MM.1S (cell line): ENCODE measurements at regions not wholly inside any gene's neighbourhood (a gene's known extent, or its start where the extent isn't known, plus 50 kb on each side); places are given as distances from the start of the nearest gene placed in this dataset.

Experiments
- DNase-seq: peaks from one replicate; pipeline ENCODE4 v3.0.0-alpha.2; 2015
- H2AFZ ChIP-seq: fragments of 300-600 bp; sonication (generic); 2 replicates; pipeline ENCODE4 v1.6.0; 2016; ENCODE audit warnings: antibody characterized with exemption, low read length
- H3F3A ChIP-seq: fragments of 300-600 bp; sonication (generic); 2 replicates; pipeline ENCODE4 v1.6.1; 2016; ENCODE audit warnings: mild to moderate bottlenecking, antibody characterized with exemption, low read length, moderate library complexity, mixed read lengths; ENCODE audit not compliant: insufficient read depth
- H3K27ac ChIP-seq: fragments of 300-600 bp; sonication (generic); 2 replicates; pipeline ENCODE4 v1.5.1; 2016; ENCODE audit warnings: mild to moderate bottlenecking, low read length
- H3K27me3 ChIP-seq: fragments of 300-600 bp; sonication (generic); replicated peaks from 2 replicates; pipeline ENCODE4 v1.6.0; 2016; ENCODE audit warnings: low read length; ENCODE audit not compliant: insufficient read depth
- H3K36me3 ChIP-seq: fragments of 300-600 bp; sonication (generic); replicated peaks from 2 replicates; pipeline ENCODE4 v1.6.1; 2016; ENCODE audit warnings: mild to moderate bottlenecking, low read length, mixed read lengths; ENCODE audit not compliant: insufficient read depth
- H3K4me1 ChIP-seq: fragments of 300-600 bp; sonication (generic); 2 replicates; pipeline ENCODE4 v1.6.1; 2016; ENCODE audit warnings: low read length, mixed read lengths
- H3K4me2 ChIP-seq: fragments of 300-600 bp; sonication (generic); 2 replicates; pipeline ENCODE4 v1.6.0; 2016; ENCODE audit warnings: low read depth, low read length
- H3K4me3 ChIP-seq: fragments of 300-600 bp; sonication (generic); 2 replicates; pipeline ENCODE4 v1.5.1; 2016; ENCODE audit warnings: low read length, mixed read lengths
- H3K79me2 ChIP-seq: fragments of 300-600 bp; sonication (generic); 2 replicates; pipeline ENCODE4 v1.6.1; 2016; ENCODE audit warnings: mixed run types, low read length, mixed read lengths
- H3K9ac ChIP-seq: fragments of 300-600 bp; sonication (generic); 2 replicates; pipeline ENCODE4 v1.6.1; 2016; ENCODE audit warnings: low read length, mixed read lengths
- H3K9me2 ChIP-seq: fragments of 300-600 bp; sonication (generic); replicated peaks from 2 replicates; pipeline ENCODE4 v1.6.1; 2016; ENCODE audit warnings: mild to moderate bottlenecking, low read length, mixed read lengths; ENCODE audit not compliant: insufficient read depth
- H3K9me3 ChIP-seq: fragments of 300-600 bp; sonication (generic); replicated peaks from 2 replicates; pipeline ENCODE4 v1.6.1; 2016; ENCODE audit warnings: mild to moderate bottlenecking, low read length, mixed read lengths; ENCODE audit not compliant: insufficient read depth
- H4K20me1 ChIP-seq: fragments of 300-600 bp; sonication (generic); 2 replicates; pipeline ENCODE4 v1.6.1; 2016; ENCODE audit warnings: mild to moderate bottlenecking, low read length, moderate library complexity, mixed read lengths; ENCODE audit not compliant: insufficient read depth
- CTCF ChIP-seq: fragments of 300-600 bp; sonication (generic); IDR thresholded peaks from 2 replicates; pipeline ENCODE4 v1.5.1; 2016; ENCODE audit warnings: antibody characterized with exemption, low read length, mixed read lengths
- EZH2 ChIP-seq: fragments of 300-600 bp; sonication (generic); optimal IDR thresholded peaks from 2 replicates; pipeline ENCODE3; 2017; ENCODE audit warnings: low read depth, mild to moderate bottlenecking, antibody characterized with exemption, low read length, mixed read lengths
- EZH2phosphoT487 ChIP-seq: fragments of 300-600 bp; sonication (generic); IDR thresholded peaks from 2 replicates; pipeline ENCODE4 v1.6.1; 2018; ENCODE audit warnings: antibody characterized with exemption, low read length

- Histone ChIP-seq H3K4me1 (peaks cover 19% of the 10 kb centered on the region), H3K9me3 (no peaks in the 10 kb centered on the region), H3K27ac (peak overlapping the region; percentile 53; the same call in 1 of the 2 replicates), H3F3A (no peaks in the 10 kb centered on the region), H3K79me2 (no peaks in the 10 kb centered on the region), H3K9me2 (no peaks in the 10 kb centered on the region), H3K9ac (no peak overlapping the region), H3K27me3 (no peaks in the 10 kb centered on the region), H3K36me3 (no peaks in the 10 kb centered on the region), H2AFZ (no peak overlapping the region), H3K4me2 (peak overlapping the region; percentile 11; the same call in 1 of the 2 replicates), H4K20me1 (no peaks in the 10 kb centered on the region), H3K4me3 (no peak overlapping the region)
- peak; percentile 57 for DNase-seq
- no peak for TF ChIP-seq CTCF
Observed at GRCh38 chr5:126103868-126104267, 319.3 kb upstream of the GRAMD2B start.

- Histone ChIP-seq H3K4me3 (no peak overlapping the region), H3K36me3 (no peaks in the 10 kb centered on the region), H3K79me2 (no peaks in the 10 kb centered on the region), H3K27ac (peak overlapping the region; percentile 53; the same call in 1 of the 2 replicates), H4K20me1 (no peaks in the 10 kb centered on the region), H3K9me2 (no peaks in the 10 kb centered on the region), H3K4me2 (peak overlapping the region; percentile 11; the same call in 1 of the 2 replicates), H3K9me3 (no peaks in the 10 kb centered on the region), H3K27me3 (no peaks in the 10 kb centered on the region), H2AFZ (no peak overlapping the region), H3F3A (no peaks in the 10 kb centered on the region), H3K9ac (no peak overlapping the region), H3K4me1 (peaks cover 19% of the 10 kb centered on the region)
- DNase-seq: no peak
- TF ChIP-seq EZH2phosphoT487 (no peak), EZH2 (no peak), CTCF (no peak)
Observed at GRCh38 chr5:126104341-126104740, 318.9 kb upstream of the GRAMD2B start.

- Histone ChIP-seq H3K36me3 (no peaks in the 10 kb centered on the region), H3F3A (no peaks in the 10 kb centered on the region), H3K27ac (no peak overlapping the region), H3K4me3 (no peak overlapping the region), H3K9ac (no peak overlapping the region), H3K9me3 (no peaks in the 10 kb centered on the region), H4K20me1 (no peaks in the 10 kb centered on the region), H3K27me3 (no peaks in the 10 kb centered on the region), H3K9me2 (no peaks in the 10 kb centered on the region), H3K79me2 (no peaks in the 10 kb centered on the region), H3K4me1 (peaks cover 19% of the 10 kb centered on the region), H2AFZ (no peak overlapping the region), H3K4me2 (no peak overlapping the region)
- DNase-seq: no peak
- TF ChIP-seq CTCF (no peak), EZH2 (no peak), EZH2phosphoT487 (no peak)
Observed at GRCh38 chr5:126104951-126105350, 318.3 kb upstream of the GRAMD2B start.
